CD14-positive monocyte (primary cell): ENCODE measurements at regions not wholly inside any gene's neighbourhood (a gene's known extent, or its start where the extent isn't known, plus 50 kb on each side); places are given as distances from the start of the nearest gene placed in this dataset.

ENCODE experiments used
- DNase-seq, 3 donors: peaks; one replicate each; pipeline ENCODE4 v3.0.0-alpha.2; 2011 to 2022
- H2AFZ ChIP-seq: 2 replicates; pipeline ENCODE4 v1.6.0; 2012; ENCODE audit warnings: mild to moderate bottlenecking, low read depth, low read length, inconsistent platforms; ENCODE audit not compliant: insufficient read depth, poor library complexity, severe bottlenecking
- H3K27ac ChIP-seq, 2 donors: 1 replicate in 1 of 2; 2 replicates in 1 of 2; pipeline ENCODE4 v1.5.1; 2012 to 2013; ENCODE audit warnings: low read length in 2 of 2, control low read depth in 1 of 2, inconsistent platforms in 1 of 2, low read depth in 1 of 2, mild to moderate bottlenecking in 1 of 2
- H3K27me3 ChIP-seq, 2 donors: one replicate each; pipeline versions ENCODE4 v1.6.0 to v1.6.1; 2011 to 2013; ENCODE audit warnings: low read length in 2 of 2; ENCODE audit not compliant: control insufficient read depth in 2 of 2, insufficient read depth in 2 of 2
- H3K36me3 ChIP-seq, 2 donors: replicated peaks in 1 of 2; 1 replicate in 1 of 2; 2 replicates in 1 of 2; pipeline versions ENCODE4 v1.5.1 to v1.6.1; 2012 to 2013; ENCODE audit warnings: low read length in 2 of 2, control low read depth in 1 of 2, inconsistent platforms in 1 of 2, mild to moderate bottlenecking in 1 of 2; ENCODE audit not compliant: insufficient read depth in 2 of 2, control insufficient read depth in 1 of 2
- H3K4me1 ChIP-seq, 2 donors: 1 replicate in 1 of 2; 2 replicates in 1 of 2; pipeline versions ENCODE4 v1.5.1 to v1.6.1; 2012 to 2013; ENCODE audit warnings: low read length in 2 of 2, control low read depth in 1 of 2, inconsistent platforms in 1 of 2, mild to moderate bottlenecking in 1 of 2, moderate library complexity in 1 of 2; ENCODE audit not compliant: insufficient read depth in 2 of 2, control insufficient read depth in 1 of 2
- H3K4me2 ChIP-seq: replicated peaks from 2 replicates; pipeline ENCODE3; 2012; ENCODE audit warnings: low read length, moderate library complexity, mild to moderate bottlenecking; ENCODE audit not compliant: poor library complexity, severe bottlenecking; ENCODE audit errors: extremely low read depth
- H3K4me3 ChIP-seq, 3 experiments: fragments of 200-600 bp in 1 of 3; sonication (generic) in 1 of 3; replicated peaks in 1 of 3; 1 replicate in 2 of 3; 2 replicates in 1 of 3; pipeline ENCODE4 v1.5.1; 2011 to 2013; ENCODE audit warnings: low read length in 3 of 3, mild to moderate bottlenecking in 3 of 3, control low read depth in 2 of 3, low read depth in 2 of 3, inconsistent platforms in 1 of 3, moderate library complexity in 1 of 3
- H3K79me2 ChIP-seq: 2 replicates; pipeline ENCODE4 v1.6.0; 2012; ENCODE audit warnings: mild to moderate bottlenecking, control low read depth, inconsistent platforms, low read length, moderate library complexity; ENCODE audit not compliant: insufficient read depth
- H3K9ac ChIP-seq: 2 replicates; pipeline ENCODE4 v1.6.0; 2017; ENCODE audit warnings: low read length, mild to moderate bottlenecking; ENCODE audit not compliant: insufficient read depth, poor library complexity, severe bottlenecking
- H3K9me3 ChIP-seq, 2 donors: replicated peaks in 1 of 2; 1 replicate in 1 of 2; 2 replicates in 1 of 2; pipeline versions ENCODE4 v1.5.1 to v1.6.1; 2012 to 2013; ENCODE audit warnings: low read length in 2 of 2, control low read depth in 1 of 2; ENCODE audit not compliant: control insufficient read depth in 1 of 2, insufficient read depth in 1 of 2
- H4K20me1 ChIP-seq: 2 replicates; pipeline ENCODE4 v1.6.0; 2012; ENCODE audit warnings: mild to moderate bottlenecking, low read length, control low read depth, moderate library complexity; ENCODE audit not compliant: insufficient read depth
- H3K27ac Mint-ChIP-seq, 7 donors: one replicate each; pipeline ENCODE4 v1.8.0; 2020; ENCODE audit warnings: mild to moderate bottlenecking in 7 of 7, mixed read lengths in 7 of 7, moderate library complexity in 6 of 7, inconsistent platforms in 2 of 7
- H3K27me3 Mint-ChIP-seq, 3 donors: one replicate each; pipeline ENCODE4 v1.8.0; 2021 to 2022; ENCODE audit warnings: low read depth in 3 of 3, mild to moderate bottlenecking in 3 of 3, mixed read lengths in 3 of 3, moderate library complexity in 3 of 3, inconsistent platforms in 1 of 3
- H3K36me3 Mint-ChIP-seq, 2 donors: one replicate each; pipeline ENCODE4 v1.8.0; 2020; ENCODE audit warnings: mixed read lengths in 2 of 2, inconsistent platforms in 1 of 2, mild to moderate bottlenecking in 1 of 2
- H3K4me1 Mint-ChIP-seq: one replicate; pipeline ENCODE4 v1.8.0; 2020; ENCODE audit warnings: mild to moderate bottlenecking, mixed read lengths
- H3K4me3 Mint-ChIP-seq, 2 donors: one replicate each; pipeline ENCODE4 v1.8.0; 2020; ENCODE audit warnings: mild to moderate bottlenecking in 2 of 2, mixed read lengths in 2 of 2, moderate library complexity in 1 of 2
- H3K9me3 Mint-ChIP-seq, 7 donors: one replicate each; pipeline ENCODE4 v1.8.0; 2020 to 2022; ENCODE audit warnings: mixed read lengths in 7 of 7, mild to moderate bottlenecking in 6 of 7, moderate library complexity in 6 of 7, inconsistent platforms in 2 of 7
- CTCF ChIP-seq: fragments of 200-600 bp; IDR thresholded peaks from one replicate; pipeline ENCODE4 v1.8.0; 2022; ENCODE audit warnings: antibody characterized with exemption, mild to moderate bottlenecking
- WGBS: methylation state at CpG from one replicate; pipeline ENCODE4 v1.1.5; 2013; ENCODE audit warnings: missing lambda C conversion rate; ENCODE audit not compliant: insufficient coverage; 5-methylcytosine and 5-hydroxymethylcytosine counted together
- intact Hi-C, 2 donors: fragments of 100-400 bp; cut with micrococcal nuclease; formaldehyde crosslinking; loops; one replicate each; pipeline versions ENCODE4 v1.15.0 to v1.15.1; 2023

- Histone ChIP-seq H3K4me3 (no peak overlapping the region), H3K79me2 (no peaks in the 10 kb centered on the region), H3K9ac (no peak overlapping the region), H2AFZ (no peak overlapping the region), H3K27ac (no peak overlapping the region), H3K9me3 (no peaks in the 10 kb centered on the region), H4K20me1 (no peaks in the 10 kb centered on the region), H3K27me3 (no peaks in the 10 kb centered on the region), H3K4me1 (no peaks in the 10 kb centered on the region), H3K36me3 (no peaks in the 10 kb centered on the region), H3K4me2 (no peak overlapping the region)
- no peak for TF ChIP-seq CTCF
- 73% methylated on average over 6 of the region's 6 CpGs for WGBS
- no peak for DNase-seq
- H3K27ac Mint-ChIP-seq, result no peak overlapping the region
- H3K4me1 Mint-ChIP-seq, result no peaks in the 10 kb centered on the region
- no peaks in the 10 kb centered on the region for H3K36me3 Mint-ChIP-seq
- no peaks in the 10 kb centered on the region for H3K9me3 Mint-ChIP-seq
- peaks cover 0 to 5% (median 4%) of the 10 kb centered on the region in 3 donors for H3K27me3 Mint-ChIP-seq
- intact Hi-C loops, result no loop called here
- no peak overlapping the region for H3K4me3 Mint-ChIP-seq
Measured at GRCh38 chr11:69943066-69943465, 123.8 kb upstream of the FGF3 start.

DNA sequence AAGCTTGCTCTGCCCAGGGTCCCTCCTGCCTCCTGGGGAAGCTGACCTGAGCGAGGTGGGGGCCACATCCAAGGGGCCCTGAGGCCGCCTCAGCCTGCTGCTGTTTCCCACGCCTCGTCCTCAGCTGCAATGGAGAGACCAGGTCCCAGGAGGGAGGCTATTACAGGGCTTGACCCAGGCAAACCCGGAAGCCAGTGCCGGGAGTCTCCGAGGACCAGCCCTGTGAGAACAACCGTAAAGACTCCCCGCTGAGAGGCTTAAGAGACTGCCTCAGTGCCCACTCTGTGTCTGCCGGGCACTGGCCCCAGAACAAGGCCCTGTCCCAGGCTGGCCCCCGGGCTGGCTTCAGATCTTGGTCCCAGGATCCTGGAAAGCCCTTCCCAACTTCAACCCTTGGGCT lies 124.3 kb upstream of the FGF3 start:
- Mint-ChIP-seq H3K36me3 (no peaks in the 10 kb centered on the region), H3K4me1 (no peaks in the 10 kb centered on the region), H3K27ac (no peak overlapping the region), H3K9me3 (no peaks in the 10 kb centered on the region), H3K27me3 (peaks cover 0 to 5% (median 4%) of the 10 kb centered on the region in 3 donors), H3K4me3 (no peak overlapping the region)
- H2AFZ ChIP-seq, result no peak overlapping the region
- H3K79me2 ChIP-seq, result no peaks in the 10 kb centered on the region
- intact Hi-C loops, result no loop called here
- H3K27me3 ChIP-seq, result no peaks in the 10 kb centered on the region
- no peaks in the 10 kb centered on the region for H3K36me3 ChIP-seq
- no peak overlapping the region for H3K4me3 ChIP-seq
- no peaks in the 10 kb centered on the region for H3K4me1 ChIP-seq
- no peak for DNase-seq
- 80% methylated on average over 10 of the region's 11 CpGs for WGBS
- no peak overlapping the region for H3K9ac ChIP-seq
- no peak overlapping the region for H3K4me2 ChIP-seq
- H3K9me3 ChIP-seq, result no peaks in the 10 kb centered on the region
- TF ChIP-seq CTCF, result no peak
- H3K27ac ChIP-seq, result no peak overlapping the region
- no peaks in the 10 kb centered on the region for H4K20me1 ChIP-seq
